ENCODE measurements at regions not wholly inside any gene's neighbourhood (a gene's known extent, or its start where the extent isn't known, plus 50 kb on each side); places are given as distances from the start of the nearest gene placed in this dataset.

DNA sequence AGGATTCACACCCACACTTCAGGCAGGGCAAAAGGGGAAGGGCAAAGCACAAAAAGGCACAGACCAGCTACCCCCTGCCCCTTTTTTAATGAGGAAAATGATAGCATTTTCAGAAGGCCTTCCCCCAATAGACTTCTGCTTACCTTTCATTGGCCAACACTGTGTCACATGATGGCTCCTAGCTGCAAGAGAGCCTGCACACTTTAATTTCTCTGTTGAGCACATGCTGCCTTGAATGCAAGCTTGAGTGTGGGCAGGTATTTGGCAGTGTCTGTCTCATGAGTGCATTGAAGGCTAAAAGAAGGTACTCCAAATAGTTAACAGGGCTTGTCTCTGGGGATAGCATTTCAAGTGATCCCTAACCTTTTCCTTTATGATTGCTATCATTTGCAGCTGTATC lies 175.4 kb upstream of the NFE2L3 start:
- TF ChIP-seq CTCF (conservative IDR thresholded peaks at IDR 0.05; ENCODE audit: low read length), result no peak
- no peak overlapping the region for H3K4me3 ChIP-seq (ENCODE audit: low read length)
- no peak for DNase-seq (ENCODE audit: low read depth)

GRCh38 chr7:25978466-25978865 lies 173.5 kb upstream of the NFE2L3 start:
- no peak overlapping the region for H3K4me3 ChIP-seq (ENCODE audit: low read length)
- DNase-seq (ENCODE audit: low read depth), result no peak
- TF ChIP-seq CTCF (conservative IDR thresholded peaks at IDR 0.05; ENCODE audit: low read length), result no peak

DNA sequence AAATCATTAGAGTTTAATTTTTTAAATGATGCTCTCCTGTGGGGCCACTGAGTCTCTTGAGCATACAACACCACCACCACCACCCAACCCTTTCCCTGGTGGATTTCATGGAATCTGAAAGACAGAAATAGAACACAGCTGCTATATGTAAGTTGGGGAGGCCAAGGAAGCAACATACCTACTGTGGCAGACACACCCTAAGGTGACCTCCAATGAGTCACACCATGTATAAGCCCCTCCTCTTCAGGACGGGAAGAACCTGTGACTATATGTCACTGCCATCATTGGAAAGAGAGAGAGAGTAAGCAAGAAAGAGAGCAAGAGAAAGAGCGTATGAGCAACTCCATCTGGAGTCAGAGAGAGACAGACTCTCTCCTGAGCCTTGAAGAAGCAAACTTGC lies 172.4 kb upstream of the NFE2L3 start:
- no peak for TF ChIP-seq CTCF (conservative IDR thresholded peaks at IDR 0.05; ENCODE audit: low read length)
- H3K4me3 ChIP-seq (ENCODE audit: low read length), result no peak overlapping the region
- no peak for DNase-seq (ENCODE audit: low read depth)

- TF ChIP-seq CTCF (conservative IDR thresholded peaks at IDR 0.05; ENCODE audit: low read length), result no peak
- no peak overlapping the region for H3K4me3 ChIP-seq (ENCODE audit: low read length)
- DNase-seq (ENCODE audit: low read depth), result no peak
Observed at GRCh38 chr7:25982684-25983083, 169.3 kb upstream of the NFE2L3 start.

DNA sequence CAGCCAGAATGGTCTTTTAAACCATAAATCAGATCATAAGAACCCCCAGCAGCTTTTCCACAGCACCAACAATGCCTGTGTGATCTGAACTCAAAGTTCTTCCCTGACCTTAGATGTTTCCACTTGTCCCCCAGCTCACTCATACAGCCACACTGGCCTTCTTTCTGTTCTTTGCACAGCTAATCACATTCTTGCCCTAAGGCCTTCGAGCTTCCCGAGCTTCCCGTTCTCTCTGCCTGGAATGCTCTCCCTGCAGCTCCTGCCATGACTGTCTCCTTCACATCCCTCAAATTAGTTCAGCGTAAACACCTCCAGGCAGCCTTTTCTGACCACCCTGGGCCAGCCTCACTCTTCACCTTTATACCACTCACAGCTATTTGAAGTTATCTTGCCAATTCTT lies 166.8 kb upstream of the NFE2L3 start:
- H3K4me3 ChIP-seq (ENCODE audit: low read length), result no peak overlapping the region
- no peak for DNase-seq (ENCODE audit: low read depth)
- no peak for TF ChIP-seq CTCF (conservative IDR thresholded peaks at IDR 0.05; ENCODE audit: low read length)

- TF ChIP-seq CTCF (conservative IDR thresholded peaks at IDR 0.05; ENCODE audit: low read length), result no peak
- no peak overlapping the region for H3K4me3 ChIP-seq (ENCODE audit: low read length)
- DNase-seq (ENCODE audit: low read depth), result no peak
Observed at GRCh38 chr7:25988640-25989039, 163.4 kb upstream of the NFE2L3 start.

GRCh38 chr7:25989140-25989705 lies 162.8 kb upstream of the NFE2L3 start:
- no peak for TF ChIP-seq CTCF (conservative IDR thresholded peaks at IDR 0.05; ENCODE audit: low read length)
- H3K4me3 ChIP-seq (ENCODE audit: low read length), result no peak overlapping the region
- no peak for DNase-seq (ENCODE audit: low read depth)
